ENCODE measurements at regions not wholly inside any gene's neighbourhood (a gene's known extent, or its start where the extent isn't known, plus 50 kb on each side); places are given as distances from the start of the nearest gene placed in this dataset.

- Histone ChIP-seq H3K9me3 (no peaks in the 10 kb centered on the region), H3K4me1 (no peaks in the 10 kb centered on the region), H3K36me3 (no peaks in the 10 kb centered on the region), H3K27ac (no peak overlapping the region), H3K9ac (ENCODE audit: low read depth in 2 of 2, low read length in 2 of 2) (no peak overlapping the region), H3K4me3 (no peak overlapping the region), H3K27me3 (no peaks in the 10 kb centered on the region)
- TF ChIP-seq, protein P1, sequence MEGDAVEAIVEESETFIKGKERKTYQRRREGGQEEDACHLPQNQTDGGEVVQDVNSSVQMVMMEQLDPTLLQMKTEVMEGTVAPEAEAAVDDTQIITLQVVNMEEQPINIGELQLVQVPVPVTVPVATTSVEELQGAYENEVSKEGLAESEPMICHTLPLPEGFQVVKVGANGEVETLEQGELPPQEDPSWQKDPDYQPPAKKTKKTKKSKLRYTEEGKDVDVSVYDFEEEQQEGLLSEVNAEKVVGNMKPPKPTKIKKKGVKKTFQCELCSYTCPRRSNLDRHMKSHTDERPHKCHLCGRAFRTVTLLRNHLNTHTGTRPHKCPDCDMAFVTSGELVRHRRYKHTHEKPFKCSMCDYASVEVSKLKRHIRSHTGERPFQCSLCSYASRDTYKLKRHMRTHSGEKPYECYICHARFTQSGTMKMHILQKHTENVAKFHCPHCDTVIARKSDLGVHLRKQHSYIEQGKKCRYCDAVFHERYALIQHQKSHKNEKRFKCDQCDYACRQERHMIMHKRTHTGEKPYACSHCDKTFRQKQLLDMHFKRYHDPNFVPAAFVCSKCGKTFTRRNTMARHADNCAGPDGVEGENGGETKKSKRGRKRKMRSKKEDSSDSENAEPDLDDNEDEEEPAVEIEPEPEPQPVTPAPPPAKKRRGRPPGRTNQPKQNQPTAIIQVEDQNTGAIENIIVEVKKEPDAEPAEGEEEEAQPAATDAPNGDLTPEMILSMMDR (IDR thresholded peaks at IDR 0.05): no peak
- intact Hi-C loops (cut with DNase I): no loop called here
- DNase-seq: no peak
These were observed 299.2 kb upstream of the TBX18 start for GRCh38 chr6:85063611-85064010.

- intact Hi-C loops (cut with DNase I): no loop called here
- Histone ChIP-seq H3K36me3 (no peaks in the 10 kb centered on the region), H3K27me3 (no peaks in the 10 kb centered on the region), H3K9ac (ENCODE audit: low read depth in 2 of 2, low read length in 2 of 2) (no peak overlapping the region), H3K9me3 (no peaks in the 10 kb centered on the region), H3K4me3 (no peak overlapping the region), H3K4me1 (no peaks in the 10 kb centered on the region), H3K27ac (no peak overlapping the region)
- no peak for DNase-seq
- TF ChIP-seq, protein P1 (IDR thresholded peaks at IDR 0.05): no peak
These were observed 298.5 kb upstream of the TBX18 start for GRCh38 chr6:85062884-85063283.

- Histone ChIP-seq H3K9me3 (no peaks in the 10 kb centered on the region), H3K36me3 (no peaks in the 10 kb centered on the region), H3K4me3 (no peak overlapping the region), H3K9ac (ENCODE audit: low read depth in 2 of 2, low read length in 2 of 2) (no peak overlapping the region), H3K27me3 (no peaks in the 10 kb centered on the region), H3K4me1 (no peaks in the 10 kb centered on the region), H3K27ac (no peak overlapping the region)
- intact Hi-C loops (cut with DNase I): no loop called here
- TF ChIP-seq, protein P1 (IDR thresholded peaks at IDR 0.05): no peak
- no peak for DNase-seq
These were observed 294.4 kb upstream of the TBX18 start for GRCh38 chr6:85058806-85059205.

DNA sequence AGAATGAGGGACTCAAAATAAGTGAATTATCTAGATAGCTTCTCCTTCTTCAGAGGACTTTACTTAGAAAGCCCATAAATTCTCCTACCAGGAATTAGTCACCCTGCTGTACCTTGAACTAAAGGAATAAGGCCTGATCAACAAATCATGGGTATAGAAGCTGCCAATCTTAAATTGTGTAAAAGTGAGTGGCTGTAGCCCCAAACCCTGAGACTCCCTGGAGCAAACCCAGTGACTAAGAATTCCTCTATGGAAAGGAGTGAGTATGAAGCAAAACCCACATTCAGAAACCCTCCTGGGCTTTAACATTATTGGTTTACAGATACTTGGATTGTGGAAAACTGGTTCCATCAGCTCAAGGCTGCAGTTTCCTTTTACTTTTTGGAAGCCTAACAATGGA, 285.8 kb upstream of the TBX18 start:
- intact Hi-C loops (cut with DNase I): no loop called here
- Histone ChIP-seq H3K9ac (ENCODE audit: low read depth in 2 of 2, low read length in 2 of 2) (no peak overlapping the region), H3K27me3 (no peaks in the 10 kb centered on the region), H3K27ac (no peak overlapping the region), H3K9me3 (no peaks in the 10 kb centered on the region), H3K4me1 (no peaks in the 10 kb centered on the region), H3K4me3 (no peak overlapping the region), H3K36me3 (no peaks in the 10 kb centered on the region)
- TF ChIP-seq, protein P1 (IDR thresholded peaks at IDR 0.05): no peak
- DNase-seq: no peak

GRCh38 chr6:85049282-85049681, 284.9 kb upstream of the TBX18 start:
- intact Hi-C loops (cut with DNase I): no loop called here
- H3K4me3 ChIP-seq: no peak overlapping the region
- no peak overlapping the region for H3K9ac ChIP-seq (ENCODE audit: low read depth in 2 of 2, low read length in 2 of 2)

More at GRCh38 chr6:85049282-85049681, 284.9 kb upstream of the TBX18 start:
- Histone ChIP-seq H3K36me3 (no peaks in the 10 kb centered on the region), H3K9me3 (no peaks in the 10 kb centered on the region), H3K4me1 (no peaks in the 10 kb centered on the region), H3K27me3 (no peaks in the 10 kb centered on the region), H3K27ac (no peak overlapping the region)
- TF ChIP-seq, protein P1 (IDR thresholded peaks at IDR 0.05): no peak
- DNase-seq: no peak

Data from colonic mucosa (tissue), 4 donors.